Suprapubic skin (tissue), 4 donors: ENCODE measurements at regions not wholly inside any gene's neighbourhood (a gene's known extent, or its start where the extent isn't known, plus 50 kb on each side); places are given as distances from the start of the nearest gene placed in this dataset.

Experiments used
- CTCF ChIP-seq, 2 donors: fragments of 200-600 bp in 1 of 2; fragments of 450-650 bp in 1 of 2; sonication (generic) in 1 of 2; IDR thresholded peaks; one replicate each; pipeline ENCODE4 v1.5.1; 2016 to 2019; ENCODE audit warnings: antibody characterized with exemption in 2 of 2, mild to moderate bottlenecking in 1 of 2, moderate library complexity in 1 of 2
- EP300 ChIP-seq: sonication (generic); formaldehyde crosslinking; IDR thresholded peaks from one replicate; pipeline ENCODE4 v1.6.1; 2017; ENCODE audit warnings: antibody characterized with exemption
- POLR2A ChIP-seq, 2 donors: fragments of 450-650 bp; IDR thresholded peaks; one replicate each; pipeline ENCODE4 v1.6.1; 2017; ENCODE audit warnings: antibody characterized with exemption in 2 of 2, mild to moderate bottlenecking in 2 of 2, moderate library complexity in 2 of 2
- POLR2AphosphoS5 ChIP-seq, 3 donors: sonication (generic); formaldehyde crosslinking; IDR thresholded peaks; one replicate each; pipeline ENCODE4 v1.6.1; 2017; ENCODE audit warnings: antibody characterized with exemption in 3 of 3

GRCh38 chr18:25497151-25497794 is 145.3 kb upstream of the ZNF521 start:
- TF ChIP-seq CTCF (IDR thresholded peaks at IDR 0.05) (no peak), POLR2AphosphoS5 (IDR thresholded peaks at IDR 0.05) (no peak), EP300 (no peak), POLR2A (IDR thresholded peaks at IDR 0.05) (no peak)
